SK-N-SH (cell line): ENCODE measurements at regions not wholly inside any gene's neighbourhood (a gene's known extent, or its start where the extent isn't known, plus 50 kb on each side); places are given as distances from the start of the nearest gene placed in this dataset.
A peak's percentile ranks its signal among the peaks of the same experiment; 100 is the strongest.

Experiments
- CTCF ChIA-PET: fragments of 300-600, 350-600 bp; formaldehyde crosslinking; extraction: SDS; loops from one replicate; lab custom pipeline; 2021; lab: Yijun Ruan, JAX
- POLR2A ChIA-PET: fragments of 350-600 bp; sonication (Branson Sonifier 250); formaldehyde crosslinking; extraction: SDS; loops from one replicate; lab custom pipeline; 2020; ENCODE audit warnings: antibody characterized with exemption, inconsistent platforms; lab: Yijun Ruan, JAX
- DNase-seq: peaks from one replicate; pipeline ENCODE4 v3.0.0; 2012
- H2AFZ ChIP-seq: fragments of 200-600 bp; sonication (generic); 2 replicates; pipeline ENCODE4 v1.8.1; 2016; ENCODE audit warnings: antibody characterized with exemption, mild to moderate bottlenecking, low read depth
- H3F3A ChIP-seq: fragments of 200-600 bp; sonication (generic); replicated peaks from 2 replicates; pipeline ENCODE3; 2016; ENCODE audit warnings: antibody characterized with exemption, mild to moderate bottlenecking; ENCODE audit not compliant: insufficient read depth
- H3K27ac ChIP-seq, 2 experiments: fragments of 200-500 bp in 1 of 2; fragments of 200-600 bp in 1 of 2; sonication (Bioruptor generic) in 1 of 2; sonication (generic), shearing (Covaris generic) in 1 of 2; 2 replicates each; pipeline versions ENCODE4 v1.5.1 to v1.6.1; 2014 to 2016; ENCODE audit warnings: low read depth in 2 of 2, inconsistent platforms in 1 of 2, low read length in 1 of 2, mild to moderate bottlenecking in 1 of 2, mixed read lengths in 1 of 2
- H3K27me3 ChIP-seq: fragments of 200-600 bp; sonication (generic), shearing (Covaris generic); 2 replicates; pipeline ENCODE4 v1.6.1; 2016; ENCODE audit warnings: mixed run types; ENCODE audit not compliant: insufficient read depth
- H3K36me3 ChIP-seq, 2 experiments: fragments of 200-500 bp in 1 of 2; fragments of 200-600 bp in 1 of 2; sonication (Bioruptor generic) in 1 of 2; sonication (generic) in 1 of 2; replicated peaks in 1 of 2; 2 replicates each; pipeline versions ENCODE3 to v1.5.1; 2014 to 2016; ENCODE audit warnings: low read length in 1 of 2, mild to moderate bottlenecking in 1 of 2; ENCODE audit not compliant: insufficient read depth in 2 of 2, control insufficient read depth in 1 of 2
- H3K4me1 ChIP-seq, 2 experiments: fragments of 200-500 bp in 1 of 2; fragments of 200-600 bp in 1 of 2; sonication (Bioruptor generic) in 1 of 2; sonication (generic), shearing (Covaris generic) in 1 of 2; 2 replicates each; pipeline versions ENCODE4 v1.5.1 to v1.6.1; 2014 to 2016; ENCODE audit warnings: low read depth in 1 of 2, low read length in 1 of 2, mixed run types in 1 of 2; ENCODE audit not compliant: insufficient read depth in 2 of 2, control insufficient read depth in 1 of 2
- H3K4me2 ChIP-seq: fragments of 200-600 bp; sonication (generic), shearing (Covaris generic); 2 replicates; pipeline ENCODE4 v1.6.1; 2017; ENCODE audit warnings: mixed run types
- H3K4me3 ChIP-seq, 2 experiments: fragments of 200-500 bp in 1 of 2; fragments of 200-600 bp in 1 of 2; sonication (Bioruptor generic) in 1 of 2; sonication (generic), shearing (Covaris generic) in 1 of 2; 2 replicates each; pipeline versions ENCODE4 v1.5.1 to v1.8.1; 2014 to 2016; ENCODE audit warnings: low read depth in 2 of 2, inconsistent platforms in 1 of 2, low read length in 1 of 2, mild to moderate bottlenecking in 1 of 2, mixed read lengths in 1 of 2, moderate library complexity in 1 of 2
- H3K79me2 ChIP-seq: fragments of 200-600 bp; sonication (generic); 2 replicates; pipeline ENCODE4 v1.8.1; 2017; ENCODE audit warnings: mild to moderate bottlenecking; ENCODE audit not compliant: insufficient read depth
- H3K9ac ChIP-seq: fragments of 200-600 bp; sonication (generic); 2 replicates; pipeline ENCODE4 v1.6.1; 2017; ENCODE audit warnings: mixed run types
- H3K9me2 ChIP-seq: fragments of 200-600 bp; sonication (generic); 2 replicates; pipeline ENCODE4 v1.6.1; 2017; ENCODE audit warnings: mixed run types
- H3K9me3 ChIP-seq: fragments of 200-600 bp; sonication (generic); 2 replicates; pipeline ENCODE4 v1.6.1; 2017; ENCODE audit warnings: mixed run types, mild to moderate bottlenecking, moderate library complexity
- H4K20me1 ChIP-seq: fragments of 200-600 bp; sonication (generic); 2 replicates; pipeline ENCODE4 v1.6.1; 2017; ENCODE audit warnings: mild to moderate bottlenecking, mixed run types; ENCODE audit not compliant: insufficient read depth
- CTCF ChIP-seq: fragments of 200-600 bp; sonication (generic); IDR thresholded peaks from 2 replicates; pipeline ENCODE4 v1.6.1; 2017; ENCODE audit warnings: antibody characterized with exemption, mild to moderate bottlenecking, moderate library complexity
- ELF1 ChIP-seq: IDR thresholded peaks from 2 replicates; pipeline ENCODE4 v1.4.0; 2012
- EP300 ChIP-seq, 2 experiments: IDR thresholded peaks; 2 replicates each; pipeline versions ENCODE4 v1.4.0 to v1.6.1; 2012; ENCODE audit warnings: borderline replicate concordance in 1 of 2, low read depth in 1 of 2, low read length in 1 of 2
- FOXJ3 ChIP-seq: sonication (generic); formaldehyde crosslinking; IDR thresholded peaks from 2 replicates; pipeline ENCODE4 v1.5.1; 2020; ENCODE audit warnings: mild to moderate bottlenecking, missing genetic modification reagents
- FOXM1 ChIP-seq: IDR thresholded peaks from 2 replicates; pipeline ENCODE4 v1.4.0; 2012; ENCODE audit warnings: low read depth, mild to moderate bottlenecking
- GABPA ChIP-seq: IDR thresholded peaks from 2 replicates; pipeline ENCODE4 v1.4.0; 2012; ENCODE audit warnings: low read depth, mild to moderate bottlenecking
- MEF2A ChIP-seq: IDR thresholded peaks from 2 replicates; pipeline ENCODE4 v1.4.0; 2012; ENCODE audit warnings: low read depth, borderline replicate concordance
- MXI1 ChIP-seq: IDR thresholded peaks from 2 replicates; pipeline ENCODE4 v1.6.1; 2012; ENCODE audit warnings: mild to moderate bottlenecking, low read depth, low read length, improper control_type of control experiment
- NFIC ChIP-seq: IDR thresholded peaks from 2 replicates; pipeline ENCODE4 v1.4.0; 2012; ENCODE audit warnings: borderline replicate concordance
- POLR2AphosphoS5 ChIP-seq: IDR thresholded peaks from 2 replicates; pipeline ENCODE4 v1.6.1; 2012; ENCODE audit warnings: low read depth, low read length
- RCOR1 ChIP-seq: fragments of 150-350 bp; IDR thresholded peaks from 2 replicates; pipeline ENCODE4 v1.6.1; 2017; ENCODE audit warnings: antibody characterized with exemption, low read length
- SIN3A ChIP-seq: IDR thresholded peaks from 2 replicates; pipeline ENCODE4 v1.6.1; 2012; ENCODE audit warnings: low read depth, mild to moderate bottlenecking, low read length, moderate library complexity, borderline replicate concordance
- SMC3 ChIP-seq: IDR thresholded peaks from 2 replicates; pipeline ENCODE4 v1.6.1; 2012; ENCODE audit warnings: low read depth, low read length, improper control_type of control experiment
- TAF1 ChIP-seq: IDR thresholded peaks from 2 replicates; pipeline ENCODE4 v1.6.1; 2012; ENCODE audit warnings: low read depth, mild to moderate bottlenecking, low read length, moderate library complexity, borderline replicate concordance
- TCF12 ChIP-seq: IDR thresholded peaks from 2 replicates; pipeline ENCODE4 v1.4.0; 2012
- TEAD4 ChIP-seq: IDR thresholded peaks from 2 replicates; pipeline ENCODE4 v1.4.0; 2012; ENCODE audit warnings: mild to moderate bottlenecking, borderline replicate concordance; ENCODE audit not compliant: insufficient read depth
- YY1 ChIP-seq: IDR thresholded peaks from 2 replicates; pipeline ENCODE4 v1.4.0; 2012; ENCODE audit warnings: low read depth, mild to moderate bottlenecking
- WGBS: methylation state at CpG from one replicate; pipeline ENCODE4 v1.1.6; 2017; ENCODE audit warnings: low lambda C conversion rate; 5-methylcytosine and 5-hydroxymethylcytosine counted together
- TF ChIP-seq, protein P1 (sequence below): IDR thresholded peaks from 2 replicates; pipeline ENCODE4; 2012
- TF ChIP-seq, protein P2 (sequence below): fragments of 150-350 bp; IDR thresholded peaks from 2 replicates; pipeline ENCODE4 v1.6.1; 2016; ENCODE audit warnings: mild to moderate bottlenecking, low read depth, low read length
- TF ChIP-seq, protein P3 (sequence below): IDR thresholded peaks from 2 replicates; pipeline ENCODE4 v1.4.0; 2012; ENCODE audit warnings: low read depth, borderline replicate concordance
- TF ChIP-seq, protein P4 (sequence below): IDR thresholded peaks from 2 replicates; pipeline ENCODE4 v1.4.0; 2012; ENCODE audit warnings: low read depth, borderline replicate concordance
- TF ChIP-seq, protein P5 (sequence below): fragments of 150-350 bp; IDR thresholded peaks from 2 replicates; pipeline ENCODE4 v1.6.1; 2017; ENCODE audit warnings: antibody characterized with exemption, low read length, low read depth, borderline replicate concordance
- TF ChIP-seq, protein P6 (sequence below): IDR thresholded peaks from 2 replicates; pipeline ENCODE4 v1.6.1; 2012; ENCODE audit warnings: mild to moderate bottlenecking, low read depth, low read length, moderate library complexity

DNA sequence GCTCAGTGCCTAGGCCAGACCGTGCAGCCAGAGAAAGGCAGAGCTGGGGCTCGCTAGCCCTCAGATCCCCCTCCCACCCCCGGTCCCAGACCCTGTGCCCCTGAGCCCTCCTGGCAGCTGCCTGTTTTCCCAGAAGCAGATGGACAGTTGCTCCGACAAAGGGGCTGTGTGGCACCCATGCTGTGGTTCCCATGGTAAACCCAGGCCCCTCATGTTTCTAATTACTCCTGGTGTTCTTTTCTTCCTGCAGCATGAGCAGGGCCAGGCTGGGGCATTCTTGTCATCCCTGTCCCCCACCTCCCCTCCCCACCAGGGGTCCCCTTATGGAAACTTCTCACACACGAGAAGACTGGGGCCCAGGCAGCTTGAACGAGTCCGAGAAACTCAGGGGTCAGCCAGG, 269.6 kb downstream of the HAUS1 start:
- Histone ChIP-seq H3F3A (no peaks in the 10 kb centered on the region), H3K4me1 (peaks cover 0 to 51% of the 10 kb centered on the region in 2 experiments; a peak in 2 of 4 replicates), H3K27ac (peak overlapping the region in 1 of 2 experiments; percentile 80; a peak in 2 of 4 replicates), H3K9ac (no peak overlapping the region), H3K9me2 (no peaks in the 10 kb centered on the region), H3K27me3 (no peaks in the 10 kb centered on the region), H3K4me2 (no peak overlapping the region), H3K79me2 (no peaks in the 10 kb centered on the region), H3K36me3 (no peaks in the 10 kb centered on the region), H4K20me1 (no peaks in the 10 kb centered on the region), H3K4me3 (no peak overlapping the region), H2AFZ (no peak overlapping the region), H3K9me3 (no peaks in the 10 kb centered on the region)
- POLR2A ChIA-PET = interaction anchor here (1.0 to 2.1 kb wide), 2 partner anchors 23 to 201 kb away, joined by 3 to 5 read pairs; a partner anchor contains a TSS
- CTCF ChIA-PET = interaction anchor here (0.6 to 1.7 kb wide), 7 partner anchors 15 to 284 kb away, joined by 3 to 9 read pairs (median 4); no protein-coding TSS in a partner anchor
- peak; percentile 83 for DNase-seq
- 63% methylated on average over 7 of the region's 7 CpGs for WGBS
- no peak for TF ChIP-seq SIN3A
- TF ChIP-seq, protein P1, sequence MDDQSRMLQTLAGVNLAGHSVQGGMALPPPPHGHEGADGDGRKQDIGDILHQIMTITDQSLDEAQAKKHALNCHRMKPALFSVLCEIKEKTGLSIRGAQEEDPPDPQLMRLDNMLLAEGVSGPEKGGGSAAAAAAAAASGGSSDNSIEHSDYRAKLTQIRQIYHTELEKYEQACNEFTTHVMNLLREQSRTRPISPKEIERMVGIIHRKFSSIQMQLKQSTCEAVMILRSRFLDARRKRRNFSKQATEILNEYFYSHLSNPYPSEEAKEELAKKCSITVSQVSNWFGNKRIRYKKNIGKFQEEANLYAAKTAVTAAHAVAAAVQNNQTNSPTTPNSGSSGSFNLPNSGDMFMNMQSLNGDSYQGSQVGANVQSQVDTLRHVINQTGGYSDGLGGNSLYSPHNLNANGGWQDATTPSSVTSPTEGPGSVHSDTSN = no peak
- TF ChIP-seq MXI1 = peak; percentile 66
- TF ChIP-seq NFIC = no peak
- TF ChIP-seq TAF1 = no peak
- TF ChIP-seq, protein P2, sequence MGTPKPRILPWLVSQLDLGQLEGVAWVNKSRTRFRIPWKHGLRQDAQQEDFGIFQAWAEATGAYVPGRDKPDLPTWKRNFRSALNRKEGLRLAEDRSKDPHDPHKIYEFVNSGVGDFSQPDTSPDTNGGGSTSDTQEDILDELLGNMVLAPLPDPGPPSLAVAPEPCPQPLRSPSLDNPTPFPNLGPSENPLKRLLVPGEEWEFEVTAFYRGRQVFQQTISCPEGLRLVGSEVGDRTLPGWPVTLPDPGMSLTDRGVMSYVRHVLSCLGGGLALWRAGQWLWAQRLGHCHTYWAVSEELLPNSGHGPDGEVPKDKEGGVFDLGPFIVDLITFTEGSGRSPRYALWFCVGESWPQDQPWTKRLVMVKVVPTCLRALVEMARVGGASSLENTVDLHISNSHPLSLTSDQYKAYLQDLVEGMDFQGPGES = no peak
- TF ChIP-seq TEAD4 = no peak
- TF ChIP-seq SMC3 = no peak
- TF ChIP-seq FOXJ3 (CRISPR knock-in tag) = no peak
- TF ChIP-seq, protein P3, sequence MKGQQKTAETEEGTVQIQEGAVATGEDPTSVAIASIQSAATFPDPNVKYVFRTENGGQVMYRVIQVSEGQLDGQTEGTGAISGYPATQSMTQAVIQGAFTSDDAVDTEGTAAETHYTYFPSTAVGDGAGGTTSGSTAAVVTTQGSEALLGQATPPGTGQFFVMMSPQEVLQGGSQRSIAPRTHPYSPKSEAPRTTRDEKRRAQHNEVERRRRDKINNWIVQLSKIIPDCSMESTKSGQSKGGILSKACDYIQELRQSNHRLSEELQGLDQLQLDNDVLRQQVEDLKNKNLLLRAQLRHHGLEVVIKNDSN = no peak
- no peak for TF ChIP-seq YY1
- no peak for TF ChIP-seq MEF2A
- TF ChIP-seq CTCF = no peak
- no peak for TF ChIP-seq TCF12
- TF ChIP-seq ELF1 = no peak
- 0 out of 2 replicates have a peak, but pooled peaks have one; percentile 13 for TF ChIP-seq RCOR1
- no peak for TF ChIP-seq GABPA
- TF ChIP-seq, protein P4, sequence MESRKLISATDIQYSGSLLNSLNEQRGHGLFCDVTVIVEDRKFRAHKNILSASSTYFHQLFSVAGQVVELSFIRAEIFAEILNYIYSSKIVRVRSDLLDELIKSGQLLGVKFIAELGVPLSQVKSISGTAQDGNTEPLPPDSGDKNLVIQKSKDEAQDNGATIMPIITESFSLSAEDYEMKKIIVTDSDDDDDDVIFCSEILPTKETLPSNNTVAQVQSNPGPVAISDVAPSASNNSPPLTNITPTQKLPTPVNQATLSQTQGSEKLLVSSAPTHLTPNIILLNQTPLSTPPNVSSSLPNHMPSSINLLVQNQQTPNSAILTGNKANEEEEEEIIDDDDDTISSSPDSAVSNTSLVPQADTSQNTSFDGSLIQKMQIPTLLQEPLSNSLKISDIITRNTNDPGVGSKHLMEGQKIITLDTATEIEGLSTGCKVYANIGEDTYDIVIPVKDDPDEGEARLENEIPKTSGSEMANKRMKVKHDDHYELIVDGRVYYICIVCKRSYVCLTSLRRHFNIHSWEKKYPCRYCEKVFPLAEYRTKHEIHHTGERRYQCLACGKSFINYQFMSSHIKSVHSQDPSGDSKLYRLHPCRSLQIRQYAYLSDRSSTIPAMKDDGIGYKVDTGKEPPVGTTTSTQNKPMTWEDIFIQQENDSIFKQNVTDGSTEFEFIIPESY = no peak
- TF ChIP-seq, protein P5, sequence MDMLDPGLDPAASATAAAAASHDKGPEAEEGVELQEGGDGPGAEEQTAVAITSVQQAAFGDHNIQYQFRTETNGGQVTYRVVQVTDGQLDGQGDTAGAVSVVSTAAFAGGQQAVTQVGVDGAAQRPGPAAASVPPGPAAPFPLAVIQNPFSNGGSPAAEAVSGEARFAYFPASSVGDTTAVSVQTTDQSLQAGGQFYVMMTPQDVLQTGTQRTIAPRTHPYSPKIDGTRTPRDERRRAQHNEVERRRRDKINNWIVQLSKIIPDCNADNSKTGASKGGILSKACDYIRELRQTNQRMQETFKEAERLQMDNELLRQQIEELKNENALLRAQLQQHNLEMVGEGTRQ = no peak
- TF ChIP-seq FOXM1 = no peak
- TF ChIP-seq EP300 (IDR thresholded peaks at IDR 0.05; ENCODE audit: borderline replicate concordance in 1 of 2, low read depth in 1 of 2, low read length in 1 of 2) = peak in 1 of 2 experiments; percentile 62; a peak in 2 of 4 replicates
- TF ChIP-seq POLR2AphosphoS5 = no peak
- TF ChIP-seq, protein P6, sequence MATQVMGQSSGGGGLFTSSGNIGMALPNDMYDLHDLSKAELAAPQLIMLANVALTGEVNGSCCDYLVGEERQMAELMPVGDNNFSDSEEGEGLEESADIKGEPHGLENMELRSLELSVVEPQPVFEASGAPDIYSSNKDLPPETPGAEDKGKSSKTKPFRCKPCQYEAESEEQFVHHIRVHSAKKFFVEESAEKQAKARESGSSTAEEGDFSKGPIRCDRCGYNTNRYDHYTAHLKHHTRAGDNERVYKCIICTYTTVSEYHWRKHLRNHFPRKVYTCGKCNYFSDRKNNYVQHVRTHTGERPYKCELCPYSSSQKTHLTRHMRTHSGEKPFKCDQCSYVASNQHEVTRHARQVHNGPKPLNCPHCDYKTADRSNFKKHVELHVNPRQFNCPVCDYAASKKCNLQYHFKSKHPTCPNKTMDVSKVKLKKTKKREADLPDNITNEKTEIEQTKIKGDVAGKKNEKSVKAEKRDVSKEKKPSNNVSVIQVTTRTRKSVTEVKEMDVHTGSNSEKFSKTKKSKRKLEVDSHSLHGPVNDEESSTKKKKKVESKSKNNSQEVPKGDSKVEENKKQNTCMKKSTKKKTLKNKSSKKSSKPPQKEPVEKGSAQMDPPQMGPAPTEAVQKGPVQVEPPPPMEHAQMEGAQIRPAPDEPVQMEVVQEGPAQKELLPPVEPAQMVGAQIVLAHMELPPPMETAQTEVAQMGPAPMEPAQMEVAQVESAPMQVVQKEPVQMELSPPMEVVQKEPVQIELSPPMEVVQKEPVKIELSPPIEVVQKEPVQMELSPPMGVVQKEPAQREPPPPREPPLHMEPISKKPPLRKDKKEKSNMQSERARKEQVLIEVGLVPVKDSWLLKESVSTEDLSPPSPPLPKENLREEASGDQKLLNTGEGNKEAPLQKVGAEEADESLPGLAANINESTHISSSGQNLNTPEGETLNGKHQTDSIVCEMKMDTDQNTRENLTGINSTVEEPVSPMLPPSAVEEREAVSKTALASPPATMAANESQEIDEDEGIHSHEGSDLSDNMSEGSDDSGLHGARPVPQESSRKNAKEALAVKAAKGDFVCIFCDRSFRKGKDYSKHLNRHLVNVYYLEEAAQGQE = no peak
